Esophagus muscularis mucosa (tissue), 4 donors: ENCODE measurements at regions not wholly inside any gene's neighbourhood (a gene's known extent, or its start where the extent isn't known, plus 50 kb on each side); places are given as distances from the start of the nearest gene placed in this dataset.

Source experiments
- EP300 ChIP-seq: sonication (generic); formaldehyde crosslinking; IDR thresholded peaks from one replicate; pipeline ENCODE4 v1.6.1; 2017; ENCODE audit warnings: antibody characterized with exemption
- POLR2A ChIP-seq: fragments of 450-650 bp; IDR thresholded peaks from one replicate; pipeline ENCODE4 v1.6.1; 2017; ENCODE audit warnings: antibody characterized with exemption, moderate library complexity, mild to moderate bottlenecking, low read depth
- POLR2AphosphoS5 ChIP-seq, 2 donors: sonication (generic); formaldehyde crosslinking; IDR thresholded peaks; one replicate each; pipeline ENCODE4 v1.6.1; 2017; ENCODE audit warnings: antibody characterized with exemption in 2 of 2
- TF ChIP-seq, protein P1 (sequence below), 3 experiments: fragments of 200-600 bp in 2 of 3; fragments of 450-650 bp in 1 of 3; sonication (generic) in 2 of 3; IDR thresholded peaks; one replicate each; pipeline ENCODE4 v1.5.1; 2017 to 2019; ENCODE audit warnings: antibody characterized with exemption in 3 of 3, mild to moderate bottlenecking in 2 of 3, moderate library complexity in 1 of 3

DNA sequence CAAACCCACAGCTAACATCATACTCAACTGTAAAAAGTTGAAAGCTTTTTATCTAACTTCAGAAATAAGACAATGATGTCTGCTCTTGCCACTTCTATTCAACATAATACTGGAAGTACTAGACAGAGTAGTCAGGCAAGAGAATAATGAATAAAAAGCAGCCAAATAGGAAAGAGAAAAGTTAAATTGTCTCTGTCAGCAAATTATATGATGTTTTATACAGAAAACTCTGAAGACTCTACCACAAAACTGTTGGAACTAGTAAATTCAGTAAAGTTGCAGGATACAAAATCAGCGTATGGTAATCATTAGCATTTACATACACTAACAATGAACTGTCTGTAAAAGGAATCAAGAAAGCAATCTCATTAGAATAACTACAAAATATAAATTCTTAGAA, 752.9 kb upstream of the CT83 start:
- TF ChIP-seq POLR2AphosphoS5 (IDR thresholded peaks at IDR 0.05) (no peak), POLR2A (no peak), EP300 (no peak)
- TF ChIP-seq, protein P1, sequence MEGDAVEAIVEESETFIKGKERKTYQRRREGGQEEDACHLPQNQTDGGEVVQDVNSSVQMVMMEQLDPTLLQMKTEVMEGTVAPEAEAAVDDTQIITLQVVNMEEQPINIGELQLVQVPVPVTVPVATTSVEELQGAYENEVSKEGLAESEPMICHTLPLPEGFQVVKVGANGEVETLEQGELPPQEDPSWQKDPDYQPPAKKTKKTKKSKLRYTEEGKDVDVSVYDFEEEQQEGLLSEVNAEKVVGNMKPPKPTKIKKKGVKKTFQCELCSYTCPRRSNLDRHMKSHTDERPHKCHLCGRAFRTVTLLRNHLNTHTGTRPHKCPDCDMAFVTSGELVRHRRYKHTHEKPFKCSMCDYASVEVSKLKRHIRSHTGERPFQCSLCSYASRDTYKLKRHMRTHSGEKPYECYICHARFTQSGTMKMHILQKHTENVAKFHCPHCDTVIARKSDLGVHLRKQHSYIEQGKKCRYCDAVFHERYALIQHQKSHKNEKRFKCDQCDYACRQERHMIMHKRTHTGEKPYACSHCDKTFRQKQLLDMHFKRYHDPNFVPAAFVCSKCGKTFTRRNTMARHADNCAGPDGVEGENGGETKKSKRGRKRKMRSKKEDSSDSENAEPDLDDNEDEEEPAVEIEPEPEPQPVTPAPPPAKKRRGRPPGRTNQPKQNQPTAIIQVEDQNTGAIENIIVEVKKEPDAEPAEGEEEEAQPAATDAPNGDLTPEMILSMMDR (IDR thresholded peaks at IDR 0.05) = no peak
